Liver (tissue), 8 donors: ENCODE measurements at regions not wholly inside any gene's neighbourhood (a gene's known extent, or its start where the extent isn't known, plus 50 kb on each side); places are given as distances from the start of the nearest gene placed in this dataset.

Experiments used
- DNase-seq: peaks from one replicate; pipeline ENCODE4 v3.0.0-alpha.2; 2017; ENCODE audit warnings: low spot score
- H3K27ac ChIP-seq, 2 donors: one replicate each; pipeline ENCODE4 v1.7.0; 2013; ENCODE audit warnings: inconsistent platforms in 2 of 2, low read length in 2 of 2, control low read depth in 1 of 2, low read depth in 1 of 2, mild to moderate bottlenecking in 1 of 2
- H3K27me3 ChIP-seq, 4 donors: one replicate each; pipeline versions ENCODE4 v1.6.1 to v1.7.0; 2013; ENCODE audit warnings: low read length in 3 of 4, inconsistent platforms in 1 of 4, mild to moderate bottlenecking in 1 of 4, moderate library complexity in 1 of 4; ENCODE audit not compliant: control insufficient read depth in 4 of 4, insufficient read depth in 4 of 4
- H3K36me3 ChIP-seq, 4 donors: one replicate each; pipeline versions ENCODE4 v1.6.1 to v1.7.0; 2013; ENCODE audit warnings: low read length in 3 of 4, mild to moderate bottlenecking in 3 of 4, low read depth in 1 of 4, moderate library complexity in 1 of 4; ENCODE audit not compliant: control insufficient read depth in 4 of 4, insufficient read depth in 3 of 4
- H3K4me1 ChIP-seq, 4 donors: one replicate each; pipeline versions ENCODE4 v1.6.1 to v1.7.0; 2013; ENCODE audit warnings: low read length in 3 of 4, mild to moderate bottlenecking in 3 of 4, moderate library complexity in 1 of 4; ENCODE audit not compliant: control insufficient read depth in 4 of 4, insufficient read depth in 4 of 4
- H3K4me3 ChIP-seq, 3 donors: one replicate each; pipeline versions ENCODE4 v1.6.1 to v1.7.0; 2013; ENCODE audit warnings: low read length in 3 of 3, control low read depth in 1 of 3, low read depth in 1 of 3, mild to moderate bottlenecking in 1 of 3
- H3K9ac ChIP-seq, 2 donors: one replicate each; pipeline ENCODE4 v1.7.0; 2013; ENCODE audit warnings: low read length in 2 of 2, mild to moderate bottlenecking in 2 of 2, moderate library complexity in 2 of 2, control low read depth in 1 of 2, low read depth in 1 of 2
- H3K9me3 ChIP-seq, 4 donors: one replicate each; pipeline versions ENCODE4 v1.6.1 to v1.7.0; 2013; ENCODE audit warnings: low read length in 3 of 4; ENCODE audit not compliant: control insufficient read depth in 4 of 4
- CTCF ChIP-seq: fragments of 150-350 bp; IDR thresholded peaks from 2 replicates; pipeline ENCODE4 v1.5.1; 2017; ENCODE audit warnings: improper control_type of control experiment, low read depth, low read length; ENCODE audit not compliant: missing input control
- EGR1 ChIP-seq, 2 donors: IDR thresholded peaks; 2 replicates each; pipeline ENCODE4 v1.6.1; 2016 to 2018; ENCODE audit warnings: antibody characterized with exemption in 2 of 2, low read depth in 2 of 2
- FOXA1 ChIP-seq: IDR thresholded peaks from 2 replicates; pipeline ENCODE4 v1.6.1; 2016; ENCODE audit warnings: antibody characterized with exemption
- FOXA2 ChIP-seq: IDR thresholded peaks from 2 replicates; pipeline ENCODE4 v1.6.1; 2016; ENCODE audit warnings: antibody characterized with exemption
- GABPA ChIP-seq, 2 donors: IDR thresholded peaks in 1 of 2; conservative IDR thresholded peaks in 1 of 2; 2 replicates each; pipeline ENCODE4 v1.6.1; 2016; ENCODE audit warnings: antibody characterized with exemption in 2 of 2, mild to moderate bottlenecking in 1 of 2, moderate library complexity in 1 of 2
- HNF4A ChIP-seq, 2 donors: conservative IDR thresholded peaks; 2 replicates each; pipeline ENCODE4 v1.6.1; 2016; ENCODE audit warnings: antibody characterized with exemption in 2 of 2, mild to moderate bottlenecking in 2 of 2
- HNF4G ChIP-seq: IDR thresholded peaks from 2 replicates; pipeline ENCODE4 v1.6.1; 2016; ENCODE audit warnings: antibody characterized with exemption
- JUND ChIP-seq, 2 donors: IDR thresholded peaks; 2 replicates each; pipeline ENCODE4 v1.6.1; 2016; ENCODE audit warnings: antibody characterized with exemption in 2 of 2
- MAX ChIP-seq: IDR thresholded peaks from 2 replicates; pipeline ENCODE4 v1.6.1; 2016; ENCODE audit warnings: antibody characterized with exemption
- NR2F2 ChIP-seq: IDR thresholded peaks from 2 replicates; pipeline ENCODE4 v1.6.1; 2016; ENCODE audit warnings: antibody characterized with exemption
- RAD21 ChIP-seq, 2 donors: IDR thresholded peaks; 2 replicates each; pipeline ENCODE4 v1.6.1; 2016; ENCODE audit warnings: antibody characterized with exemption in 2 of 2, mild to moderate bottlenecking in 2 of 2
- RXRA ChIP-seq, 2 donors: IDR thresholded peaks; 2 replicates each; pipeline ENCODE4 v1.6.1; 2017 to 2018; ENCODE audit warnings: antibody characterized with exemption in 2 of 2, mild to moderate bottlenecking in 1 of 2
- SP1 ChIP-seq: IDR thresholded peaks from 2 replicates; pipeline ENCODE4 v1.6.1; 2018; ENCODE audit warnings: antibody characterized with exemption, mild to moderate bottlenecking
- TAF1 ChIP-seq: conservative IDR thresholded peaks from 2 replicates; pipeline ENCODE4 v1.6.1; 2016; ENCODE audit warnings: antibody characterized with exemption, mild to moderate bottlenecking
- YY1 ChIP-seq: IDR thresholded peaks from 2 replicates; pipeline ENCODE4 v1.6.1; 2016; ENCODE audit warnings: antibody characterized with exemption, mild to moderate bottlenecking
- ZBTB33 ChIP-seq: IDR thresholded peaks from 2 replicates; pipeline ENCODE4 v1.6.1; 2016; ENCODE audit warnings: antibody characterized with exemption
- WGBS: extraction: QIAGEN DNeasy Blood & Tissue Kit; methylation state at CpG from one replicate; pipeline ENCODE4 v1.1.7; 2013; 5-methylcytosine and 5-hydroxymethylcytosine counted together
- TF ChIP-seq, protein P1 (sequence below): IDR thresholded peaks from 2 replicates; pipeline ENCODE4 v1.6.1; 2016; ENCODE audit warnings: antibody characterized with exemption
- TF ChIP-seq, protein P2 (sequence below): IDR thresholded peaks from 2 replicates; pipeline ENCODE4 v1.6.1; 2016; ENCODE audit warnings: antibody characterized with exemption, mild to moderate bottlenecking
- donor health status: healthy.
- donor health status: healthy.
- donor health status: healthy.
- donor health status: healthy.
- donor health status: healthy.

GRCh38 chr14:34277191-34277590 lies 184.8 kb downstream of the SPTSSA start:
- no peak for DNase-seq
- H3K27ac ChIP-seq: no peak overlapping the region
- no peaks in the 10 kb centered on the region for H3K27me3 ChIP-seq
- no peaks in the 10 kb centered on the region for H3K9me3 ChIP-seq
- H3K4me1 ChIP-seq: no peaks in the 10 kb centered on the region
- no peaks in the 10 kb centered on the region for H3K36me3 ChIP-seq
- H3K4me3 ChIP-seq: no peak overlapping the region
- TF ChIP-seq TAF1 (no peak), FOXA2 (no peak), EGR1 (IDR thresholded peaks at IDR 0.05; ENCODE audit: low read depth in 2 of 2) (no peak), GABPA (IDR thresholded peaks at IDR 0.05 in 1 of 2, conservative IDR thresholded peaks at IDR 0.05 in 1 of 2) (no peak), HNF4A (conservative IDR thresholded peaks at IDR 0.05) (no peak), NR2F2 (no peak), HNF4G (no peak), YY1 (no peak)
- TF ChIP-seq, protein P1, sequence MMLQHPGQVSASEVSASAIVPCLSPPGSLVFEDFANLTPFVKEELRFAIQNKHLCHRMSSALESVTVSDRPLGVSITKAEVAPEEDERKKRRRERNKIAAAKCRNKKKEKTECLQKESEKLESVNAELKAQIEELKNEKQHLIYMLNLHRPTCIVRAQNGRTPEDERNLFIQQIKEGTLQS: no peak
- H3K9ac ChIP-seq: no peak overlapping the region

GRCh38 chr14:34275530-34275929 lies 186.5 kb downstream of the SPTSSA start:
- TF ChIP-seq RXRA (IDR thresholded peaks at IDR 0.05) (no peak), MAX (no peak), HNF4A (conservative IDR thresholded peaks at IDR 0.05) (no peak), HNF4G (no peak), YY1 (no peak), RAD21 (IDR thresholded peaks at IDR 0.05) (no peak), ZBTB33 (no peak)
- TF ChIP-seq, protein P1: no peak
- H3K4me1 ChIP-seq: no peaks in the 10 kb centered on the region
- no peaks in the 10 kb centered on the region for H3K27me3 ChIP-seq
- no peak overlapping the region for H3K4me3 ChIP-seq
- H3K36me3 ChIP-seq: no peaks in the 10 kb centered on the region
- no peak overlapping the region for H3K9ac ChIP-seq
- WGBS: 81% methylated on average over 1 of the region's 1 CpG
- DNase-seq: no peak
- H3K9me3 ChIP-seq: no peaks in the 10 kb centered on the region
- no peak overlapping the region for H3K27ac ChIP-seq

- no peak for TF ChIP-seq MAX
- no peak for TF ChIP-seq NR2F2
- TF ChIP-seq GABPA (IDR thresholded peaks at IDR 0.05 in 1 of 2, conservative IDR thresholded peaks at IDR 0.05 in 1 of 2): no peak
- no peak for TF ChIP-seq HNF4G
- no peak for TF ChIP-seq FOXA1
- TF ChIP-seq HNF4A (conservative IDR thresholded peaks at IDR 0.05): no peak
- TF ChIP-seq RAD21 (IDR thresholded peaks at IDR 0.05): no peak
- TF ChIP-seq JUND (IDR thresholded peaks at IDR 0.05): no peak
- no peak for TF ChIP-seq TAF1
- TF ChIP-seq, protein P2, sequence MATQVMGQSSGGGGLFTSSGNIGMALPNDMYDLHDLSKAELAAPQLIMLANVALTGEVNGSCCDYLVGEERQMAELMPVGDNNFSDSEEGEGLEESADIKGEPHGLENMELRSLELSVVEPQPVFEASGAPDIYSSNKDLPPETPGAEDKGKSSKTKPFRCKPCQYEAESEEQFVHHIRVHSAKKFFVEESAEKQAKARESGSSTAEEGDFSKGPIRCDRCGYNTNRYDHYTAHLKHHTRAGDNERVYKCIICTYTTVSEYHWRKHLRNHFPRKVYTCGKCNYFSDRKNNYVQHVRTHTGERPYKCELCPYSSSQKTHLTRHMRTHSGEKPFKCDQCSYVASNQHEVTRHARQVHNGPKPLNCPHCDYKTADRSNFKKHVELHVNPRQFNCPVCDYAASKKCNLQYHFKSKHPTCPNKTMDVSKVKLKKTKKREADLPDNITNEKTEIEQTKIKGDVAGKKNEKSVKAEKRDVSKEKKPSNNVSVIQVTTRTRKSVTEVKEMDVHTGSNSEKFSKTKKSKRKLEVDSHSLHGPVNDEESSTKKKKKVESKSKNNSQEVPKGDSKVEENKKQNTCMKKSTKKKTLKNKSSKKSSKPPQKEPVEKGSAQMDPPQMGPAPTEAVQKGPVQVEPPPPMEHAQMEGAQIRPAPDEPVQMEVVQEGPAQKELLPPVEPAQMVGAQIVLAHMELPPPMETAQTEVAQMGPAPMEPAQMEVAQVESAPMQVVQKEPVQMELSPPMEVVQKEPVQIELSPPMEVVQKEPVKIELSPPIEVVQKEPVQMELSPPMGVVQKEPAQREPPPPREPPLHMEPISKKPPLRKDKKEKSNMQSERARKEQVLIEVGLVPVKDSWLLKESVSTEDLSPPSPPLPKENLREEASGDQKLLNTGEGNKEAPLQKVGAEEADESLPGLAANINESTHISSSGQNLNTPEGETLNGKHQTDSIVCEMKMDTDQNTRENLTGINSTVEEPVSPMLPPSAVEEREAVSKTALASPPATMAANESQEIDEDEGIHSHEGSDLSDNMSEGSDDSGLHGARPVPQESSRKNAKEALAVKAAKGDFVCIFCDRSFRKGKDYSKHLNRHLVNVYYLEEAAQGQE: no peak
- TF ChIP-seq SP1: no peak
- no peak for TF ChIP-seq YY1
- no peak for TF ChIP-seq CTCF
- TF ChIP-seq RXRA (IDR thresholded peaks at IDR 0.05): no peak
- no peak for TF ChIP-seq EGR1 (IDR thresholded peaks at IDR 0.05; ENCODE audit: low read depth in 2 of 2)
- TF ChIP-seq, protein P1: no peak
- Histone ChIP-seq H3K4me3 (no peak overlapping the region), H3K9ac (no peak overlapping the region), H3K9me3 (no peaks in the 10 kb centered on the region), H3K36me3 (no peaks in the 10 kb centered on the region), H3K4me1 (no peaks in the 10 kb centered on the region), H3K27ac (no peak overlapping the region), H3K27me3 (no peaks in the 10 kb centered on the region)
- WGBS: 84% methylated on average over 4 of the region's 4 CpGs
- DNase-seq: no peak
These were observed 187.0 kb downstream of the SPTSSA start for GRCh38 chr14:34275078-34275477.
